ENCODE measurements at regions not wholly inside any gene's neighbourhood (a gene's known extent, or its start where the extent isn't known, plus 50 kb on each side); places are given as distances from the start of the nearest gene placed in this dataset.

GRCh38 chr18:7459851-7460770 is 107.0 kb upstream of the PTPRM start (continued):
- TF ChIP-seq CSRNP1 (CRISPR knock-in tag; IDR thresholded peaks at IDR 0.05) (no peak), SOX13 (IDR thresholded peaks at IDR 0.05) (no peak), SOX13 (CRISPR knock-in tag; conservative IDR thresholded peaks at IDR 0.05 in 1 of 2, IDR thresholded peaks at IDR 0.05 in 1 of 2) (peak in 1 of 2 experiments; percentile 49; a peak in 1 of 4 replicates), SOX5 (CRISPR knock-in tag; IDR thresholded peaks at IDR 0.05; ENCODE audit: borderline replicate concordance) (peak; percentile 39; the same call in 1 of the 2 replicates), CREM (IDR thresholded peaks at IDR 0.05) (peak; percentile 24; the same call in 1 of the 2 replicates), CREM (CRISPR knock-in tag; IDR thresholded peaks at IDR 0.05) (no peak), HNRNPLL (IDR thresholded peaks at IDR 0.05; ENCODE audit: low read depth, low read length, poor library complexity, severe bottlenecking) (peak; percentile 24), ZNF446 (CRISPR knock-in tag; IDR thresholded peaks at IDR 0.05) (no peak), PAXIP1 (CRISPR knock-in tag; conservative IDR thresholded peaks at IDR 0.05) (peak; percentile 90), BCL6 (CRISPR knock-in tag; IDR thresholded peaks at IDR 0.05) (peak; percentile 46), RARA (CRISPR knock-in tag; IDR thresholded peaks at IDR 0.05) (peak; percentile 71), NFATC3 (CRISPR knock-in tag; IDR thresholded peaks at IDR 0.05) (no peak), ZNF609 (CRISPR knock-in tag; IDR thresholded peaks at IDR 0.05; ENCODE audit: borderline replicate concordance) (peak; percentile 76; the same call in 1 of the 2 replicates), ZFP36L2 (CRISPR knock-in tag; IDR thresholded peaks at IDR 0.05) (no peak), ESRRA (CRISPR knock-in tag; IDR thresholded peaks at IDR 0.05; ENCODE audit: low read depth) (peak; percentile 96)
